A549 (cell line): ENCODE measurements at regions not wholly inside any gene's neighbourhood (a gene's known extent, or its start where the extent isn't known, plus 50 kb on each side); places are given as distances from the start of the nearest gene placed in this dataset.

Experiments used
- CBX8 ChIP-seq: fragments of 200-600 bp; sonication (generic); IDR thresholded peaks from 2 replicates; pipeline ENCODE4 v1.6.1; 2016
- CTCF ChIP-seq: fragments of >200 bp; sonication (Bioruptor Twin); formaldehyde crosslinking; IDR thresholded peaks from 3 replicates; pipeline ENCODE4 v1.5.1; 2016
- EP300 ChIP-seq, 2 experiments: fragments of >200 bp; sonication (Bioruptor Twin); formaldehyde crosslinking; IDR thresholded peaks; 2 replicates in 1 of 2; 3 replicates in 1 of 2; pipeline ENCODE4 v1.6.1; 2016 to 2017
- ESRRA ChIP-seq: fragments of 150-350 bp; IDR thresholded peaks from 2 replicates; pipeline ENCODE4 v1.6.1; 2014; ENCODE audit warnings: mild to moderate bottlenecking, low read length, borderline replicate concordance
- FOSL2 ChIP-seq, 2 experiments: fragments of 450-650 bp in 1 of 2; fragments of >200 bp in 1 of 2; sonication (Bioruptor Twin) in 1 of 2; formaldehyde crosslinking; IDR thresholded peaks; 2 replicates each; pipeline versions ENCODE4 v1.5.0 to v1.6.1; 2016 to 2020; ENCODE audit warnings: mild to moderate bottlenecking in 1 of 2, moderate library complexity in 1 of 2
- KDM1A ChIP-seq: fragments of 200-600 bp; sonication (generic); IDR thresholded peaks from 2 replicates; pipeline ENCODE4 v1.6.1; 2016; ENCODE audit warnings: low read depth, mild to moderate bottlenecking
- KDM5A ChIP-seq: fragments of 200-600 bp; sonication (generic); IDR thresholded peaks from 2 replicates; pipeline ENCODE4 v1.6.1; 2016; ENCODE audit warnings: antibody characterized with exemption, mild to moderate bottlenecking
- POLR2A ChIP-seq: IDR thresholded peaks from 2 replicates; pipeline ENCODE4 v1.6.1; 2012; ENCODE audit warnings: mild to moderate bottlenecking, low read length

- TF ChIP-seq CTCF (no peak), EP300 (IDR thresholded peaks at IDR 0.05) (no peak), KDM1A (no peak), FOSL2 (IDR thresholded peaks at IDR 0.05) (no peak), FOSL2 (CRISPR knock-in tag; IDR thresholded peaks at IDR 0.05) (no peak), KDM5A (no peak), POLR2A (no peak), CBX8 (no peak), ESRRA (no peak)
Measured at GRCh38 chr10:76667408-76668370, 969.9 kb downstream of the KCNMA1 start.
